Psoas muscle (tissue), 7 donors: ENCODE measurements at regions not wholly inside any gene's neighbourhood (a gene's known extent, or its start where the extent isn't known, plus 50 kb on each side); places are given as distances from the start of the nearest gene placed in this dataset.

Experiments
- ATAC-seq, 4 donors: fragments of 200-7000 bp; cut with Tn5 transposase; one replicate each; pipeline ENCODE4 v1.9.1; 2020; ENCODE audit warnings: moderate library complexity in 3 of 4, mild to moderate bottlenecking in 2 of 4
- DNase-seq, 2 donors: peaks; one replicate each; pipeline ENCODE4 v3.0.0-alpha.2; 2020
- H3K27ac ChIP-seq: fragments of 200-600 bp; one replicate; pipeline ENCODE4 v1.8.0; 2022
- H3K27me3 ChIP-seq, 3 donors: fragments of 200-600 bp in 1 of 3; one replicate each; pipeline versions ENCODE4 v1.6.1 to v1.8.0; 2013 to 2022; ENCODE audit warnings: low read length in 2 of 3, mild to moderate bottlenecking in 2 of 3, moderate library complexity in 1 of 3; ENCODE audit not compliant: insufficient read depth in 3 of 3
- H3K36me3 ChIP-seq, 2 donors: fragments of 200-600 bp in 1 of 2; one replicate each; pipeline versions ENCODE4 v1.6.1 to v1.8.0; 2013 to 2022; ENCODE audit warnings: low read depth in 1 of 2, mild to moderate bottlenecking in 1 of 2, moderate library complexity in 1 of 2; ENCODE audit not compliant: insufficient read depth in 1 of 2
- H3K4me1 ChIP-seq: fragments of 200-600 bp; one replicate; pipeline ENCODE4 v1.8.0; 2022
- H3K4me3 ChIP-seq: fragments of 200-600 bp; one replicate; pipeline ENCODE4 v1.8.0; 2022; ENCODE audit warnings: mild to moderate bottlenecking
- H3K9me3 ChIP-seq: fragments of 200-600 bp; one replicate; pipeline ENCODE4 v1.8.0; 2022
- WGBS, 3 donors: extraction: QIAGEN DNeasy Blood & Tissue Kit; methylation state at CpG; one replicate each; pipeline versions ENCODE4 v1.1.6 to v1.1.7; 2013; 5-methylcytosine and 5-hydroxymethylcytosine counted together
- intact Hi-C, 2 donors: fragments of 100-400 bp; cut with DNase I; formaldehyde crosslinking; loops; one replicate each; pipeline versions ENCODE4 v1.11.0 to v1.14.2; 2022
- TF ChIP-seq, protein P1 (sequence below): fragments of 200-600 bp; IDR thresholded peaks from one replicate; pipeline ENCODE4 v1.8.0; 2022; ENCODE audit warnings: antibody characterized with exemption
- donor health status: healthy with polysubstance abuse.
- donor health status: DM: no; HTN: no; CAD: no; lungs with moderate emphysema.
- donor health status: Bipolar disorder and iron deficiency.
- donor health status: healthy.
- donor health status: DM: yes; HTN: yes; CAD: no.
- donor health status: DM: no; HTN: no; CAD: no.
- donor health status: DM: yes; HTN: yes; CAD: no.

GRCh38 chr3:165390166-165390565, 194.0 kb upstream of the SLITRK3 start:
- ATAC-seq = no peak
- H3K27me3 ChIP-seq = no peaks in the 10 kb centered on the region
- intact Hi-C loops = no loop called here
- no peak overlapping the region for H3K4me3 ChIP-seq
- DNase-seq = no peak
- no peaks in the 10 kb centered on the region for H3K9me3 ChIP-seq
- H3K27ac ChIP-seq = no peak overlapping the region
- H3K36me3 ChIP-seq = no peaks in the 10 kb centered on the region
- TF ChIP-seq, protein P1, sequence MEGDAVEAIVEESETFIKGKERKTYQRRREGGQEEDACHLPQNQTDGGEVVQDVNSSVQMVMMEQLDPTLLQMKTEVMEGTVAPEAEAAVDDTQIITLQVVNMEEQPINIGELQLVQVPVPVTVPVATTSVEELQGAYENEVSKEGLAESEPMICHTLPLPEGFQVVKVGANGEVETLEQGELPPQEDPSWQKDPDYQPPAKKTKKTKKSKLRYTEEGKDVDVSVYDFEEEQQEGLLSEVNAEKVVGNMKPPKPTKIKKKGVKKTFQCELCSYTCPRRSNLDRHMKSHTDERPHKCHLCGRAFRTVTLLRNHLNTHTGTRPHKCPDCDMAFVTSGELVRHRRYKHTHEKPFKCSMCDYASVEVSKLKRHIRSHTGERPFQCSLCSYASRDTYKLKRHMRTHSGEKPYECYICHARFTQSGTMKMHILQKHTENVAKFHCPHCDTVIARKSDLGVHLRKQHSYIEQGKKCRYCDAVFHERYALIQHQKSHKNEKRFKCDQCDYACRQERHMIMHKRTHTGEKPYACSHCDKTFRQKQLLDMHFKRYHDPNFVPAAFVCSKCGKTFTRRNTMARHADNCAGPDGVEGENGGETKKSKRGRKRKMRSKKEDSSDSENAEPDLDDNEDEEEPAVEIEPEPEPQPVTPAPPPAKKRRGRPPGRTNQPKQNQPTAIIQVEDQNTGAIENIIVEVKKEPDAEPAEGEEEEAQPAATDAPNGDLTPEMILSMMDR = no peak
- no peaks in the 10 kb centered on the region for H3K4me1 ChIP-seq
- whole genome bisulfite sequencing, 3 donors = 63 to 70% (median 67%) methylated on average over 3 of the region's 3 CpGs

DNA sequence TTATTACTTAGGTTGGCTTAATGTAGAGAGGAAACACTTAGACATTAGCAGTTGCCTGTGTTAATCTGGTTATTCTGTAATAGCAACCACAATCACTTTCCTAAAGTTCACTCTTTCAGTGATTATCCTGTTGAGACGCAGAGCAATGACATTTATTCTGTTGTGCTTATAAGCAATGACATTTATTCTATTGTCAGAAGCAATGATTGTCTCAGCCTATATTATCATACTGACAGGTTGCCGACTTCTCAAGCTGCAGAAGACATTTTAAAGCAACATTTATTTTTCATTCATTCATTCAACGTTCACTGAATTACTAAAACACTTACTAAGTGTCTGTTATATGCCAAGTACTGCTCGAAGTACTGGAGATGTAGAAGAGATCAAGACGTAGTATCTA, 193.5 kb upstream of the SLITRK3 start:
- H3K4me1 ChIP-seq = no peaks in the 10 kb centered on the region
- no peaks in the 10 kb centered on the region for H3K36me3 ChIP-seq
- TF ChIP-seq, protein P1 = no peak
- intact Hi-C loops = no loop called here
- DNase-seq = no peak
- no peaks in the 10 kb centered on the region for H3K9me3 ChIP-seq
- H3K27ac ChIP-seq = no peak overlapping the region
- 79 to 84% (median 81%) methylated on average over 5 of the region's 5 CpGs for WGBS, 3 donors
- no peak for ATAC-seq
- no peaks in the 10 kb centered on the region for H3K27me3 ChIP-seq
- H3K4me3 ChIP-seq = no peak overlapping the region

- TF ChIP-seq, protein P1 = no peak
- Histone ChIP-seq H3K9me3 (no peaks in the 10 kb centered on the region), H3K4me3 (no peak overlapping the region), H3K4me1 (no peaks in the 10 kb centered on the region), H3K27me3 (no peaks in the 10 kb centered on the region), H3K36me3 (no peaks in the 10 kb centered on the region), H3K27ac (no peak overlapping the region)
- ATAC-seq (peak in 1 of 4 donors; percentile 54), DNase-seq (no peak)
- intact Hi-C loops = no loop called here
These were observed 192.9 kb upstream of the SLITRK3 start for GRCh38 chr3:165389064-165389463.

- 78 to 86% (median 82%) methylated on average over 3 of the region's 3 CpGs for WGBS, 3 donors
- no peaks in the 10 kb centered on the region for H3K36me3 ChIP-seq
- DNase-seq = no peak
- no peak overlapping the region for H3K4me3 ChIP-seq
- no peak overlapping the region for H3K27ac ChIP-seq
- ATAC-seq = no peak
- TF ChIP-seq, protein P1 = no peak
- no peaks in the 10 kb centered on the region for H3K4me1 ChIP-seq
- H3K27me3 ChIP-seq = no peaks in the 10 kb centered on the region
- intact Hi-C loops = no loop called here
- H3K9me3 ChIP-seq = no peaks in the 10 kb centered on the region
These were observed 187.2 kb upstream of the SLITRK3 start for GRCh38 chr3:165383381-165383780.

DNA sequence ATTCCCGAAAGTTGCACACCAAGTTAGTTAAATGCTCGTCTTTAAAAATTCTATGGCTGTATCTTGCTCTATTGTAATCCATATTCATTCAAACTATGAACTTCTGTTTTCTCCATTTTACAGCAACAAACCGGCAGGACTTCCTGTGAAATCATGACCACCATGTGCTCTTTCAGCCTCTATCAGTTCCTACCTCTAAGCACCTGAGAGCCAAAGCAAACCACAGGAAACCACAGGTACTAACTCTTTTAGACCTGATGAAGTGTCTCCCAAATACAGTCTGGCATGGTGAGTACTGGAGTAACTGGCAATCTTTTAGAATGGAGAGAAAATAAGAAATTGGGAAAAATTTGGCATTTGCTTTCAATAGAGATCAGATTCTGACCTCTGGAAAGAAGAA, 186.5 kb upstream of the SLITRK3 start:
- Histone ChIP-seq H3K4me1 (no peaks in the 10 kb centered on the region), H3K36me3 (no peaks in the 10 kb centered on the region), H3K27ac (no peak overlapping the region), H3K27me3 (no peaks in the 10 kb centered on the region), H3K4me3 (no peak overlapping the region), H3K9me3 (no peaks in the 10 kb centered on the region)
- TF ChIP-seq, protein P1 = no peak
- intact Hi-C loops = no loop called here
- ATAC-seq (no peak), DNase-seq (no peak)
- 82 to 88% (median 84%) methylated on average over 3 of the region's 3 CpGs for WGBS, 3 donors
